A673 (cell line): ENCODE measurements at regions not wholly inside any gene's neighbourhood (a gene's known extent, or its start where the extent isn't known, plus 50 kb on each side); places are given as distances from the start of the nearest gene placed in this dataset.

Experiments used
- BruUV-seq: library from RNA; stranded (reverse); fragments of 400-500 nt; replicated peaks from 2 replicates; lab custom pipeline; 2021; lab: Mats Ljungman, UMichigan
- CTCF ChIA-PET: fragments of 300-600 bp; sonication (Branson Sonifier 250); formaldehyde crosslinking; loops from one replicate; lab custom pipeline; 2022; ENCODE audit warnings: antibody characterized with exemption; lab: Charles Lee
- POLR2A ChIA-PET: fragments of 300-600 bp; sonication (Branson Sonifier 250); formaldehyde crosslinking; loops from one replicate; lab custom pipeline; 2022; ENCODE audit warnings: antibody characterized with exemption; ENCODE audit not compliant: low non-redundant PET; lab: Charles Lee
- DNase-seq: peaks from one replicate; pipeline ENCODE4 v3.0.0-alpha.2; 2015; ENCODE audit warnings: low spot score
- H3K27ac ChIP-seq: fragments of 200-600 bp; sonication (generic); 2 replicates; pipeline ENCODE4 v1.5.1; 2016; ENCODE audit warnings: mixed run types, low read depth, mild to moderate bottlenecking, mixed read lengths, antibody characterized with exemption, low read length; ENCODE audit not compliant: poor library complexity, severe bottlenecking
- H3K27me3 ChIP-seq: fragments of 200-600 bp; sonication (generic); replicated peaks from 2 replicates; pipeline ENCODE4 v1.6.1; 2017; ENCODE audit warnings: mixed run types, low read depth, mild to moderate bottlenecking, mixed read lengths, antibody characterized with exemption, low read length; ENCODE audit not compliant: insufficient read depth, poor library complexity
- H3K36me3 ChIP-seq: fragments of 200-600 bp; sonication (generic); 2 replicates; pipeline ENCODE4 v1.6.1; 2016; ENCODE audit warnings: mixed run types, mild to moderate bottlenecking, mixed read lengths, antibody characterized with exemption, low read length; ENCODE audit not compliant: insufficient read depth, poor library complexity, severe bottlenecking
- H3K4me1 ChIP-seq: fragments of 200-600 bp; sonication (generic); 2 replicates; pipeline ENCODE4 v1.6.1; 2017; ENCODE audit warnings: mixed run types, mild to moderate bottlenecking, mixed read lengths, antibody characterized with exemption, low read length; ENCODE audit not compliant: insufficient read depth, poor library complexity, severe bottlenecking
- H3K4me3 ChIP-seq: fragments of 200-600 bp; sonication (generic); 2 replicates; pipeline ENCODE4 v1.5.1; 2016; ENCODE audit warnings: low read depth, mixed run types, mild to moderate bottlenecking, mixed read lengths, low read length; ENCODE audit not compliant: poor library complexity, severe bottlenecking
- H3K9me3 ChIP-seq: fragments of 200-600 bp; sonication (generic); 2 replicates; pipeline ENCODE4 v1.6.1; 2016; ENCODE audit warnings: mixed run types, low read depth, mild to moderate bottlenecking, mixed read lengths, antibody characterized with exemption, low read length; ENCODE audit not compliant: poor library complexity, severe bottlenecking
- CTCF ChIP-seq: fragments of 300-800, 200-600 bp; sonication (generic); conservative IDR thresholded peaks from 2 replicates; pipeline ENCODE4 v1.5.1; 2017; ENCODE audit warnings: low read depth, mild to moderate bottlenecking, antibody characterized with exemption, low read length, moderate library complexity, mixed read lengths
- EZH2 ChIP-seq: fragments of 200-600 bp; sonication (generic); IDR thresholded peaks from 2 replicates; pipeline ENCODE4 v1.6.1; 2017; ENCODE audit warnings: borderline replicate concordance, low read depth, mild to moderate bottlenecking, mixed read lengths, antibody characterized with exemption, low read length; ENCODE audit not compliant: poor library complexity, severe bottlenecking
- intact Hi-C: fragments of 100-400 bp; cut with micrococcal nuclease; formaldehyde crosslinking; loops from one replicate; pipeline ENCODE4 v1.10.0; 2022; ENCODE audit not compliant: unreplicated experiment

GRCh38 chr12:11584221-11584855, 65.1 kb upstream of the ETV6 start:
- H3K9me3 ChIP-seq = no peaks in the 10 kb centered on the region
- POLR2A ChIA-PET = no interaction called here
- no TSS peak for BruUV-seq
- intact Hi-C loops = loop anchor here (5.0 to 10.0 kb wide), 5 partner anchors 68 to 433 kb away; no protein-coding TSS in a partner anchor
- no peaks in the 10 kb centered on the region for H3K36me3 ChIP-seq
- H3K27me3 ChIP-seq = no peaks in the 10 kb centered on the region
- peaks cover 26% of the 10 kb centered on the region for H3K4me1 ChIP-seq
- no peak for TF ChIP-seq CTCF
- no peak for TF ChIP-seq EZH2
- CTCF ChIA-PET = no interaction called here
- no peak for DNase-seq
- H3K27ac ChIP-seq = no peak overlapping the region
- no peak overlapping the region for H3K4me3 ChIP-seq

GRCh38 chr12:11592484-11592883, 57.0 kb upstream of the ETV6 start:
- CTCF ChIA-PET = no interaction called here
- H3K27ac ChIP-seq = no peak overlapping the region
- POLR2A ChIA-PET = no interaction called here
- H3K36me3 ChIP-seq = no peaks in the 10 kb centered on the region
- DNase-seq = no peak
- no peak for TF ChIP-seq EZH2
- TF ChIP-seq CTCF = no peak
- H3K27me3 ChIP-seq = no peaks in the 10 kb centered on the region
- H3K4me1 ChIP-seq = peaks cover 7% of the 10 kb centered on the region
- H3K4me3 ChIP-seq = no peak overlapping the region
- no peaks in the 10 kb centered on the region for H3K9me3 ChIP-seq
- intact Hi-C loops = no loop called here
- no TSS peak for BruUV-seq

GRCh38 chr12:11593013-11593412, 56.5 kb upstream of the ETV6 start:
- H3K27me3 ChIP-seq = no peaks in the 10 kb centered on the region
- peaks cover 7% of the 10 kb centered on the region for H3K4me1 ChIP-seq
- no peak overlapping the region for H3K4me3 ChIP-seq
- TF ChIP-seq CTCF (no peak), EZH2 (no peak)
- CTCF ChIA-PET = no interaction called here
- intact Hi-C loops = no loop called here
- no peak for DNase-seq
- no TSS peak for BruUV-seq
- H3K27ac ChIP-seq = no peak overlapping the region
- no peaks in the 10 kb centered on the region for H3K9me3 ChIP-seq
- POLR2A ChIA-PET = no interaction called here
- H3K36me3 ChIP-seq = no peaks in the 10 kb centered on the region
